Immature natural killer cell (primary cell): ENCODE measurements at regions not wholly inside any gene's neighbourhood (a gene's known extent, or its start where the extent isn't known, plus 50 kb on each side); places are given as distances from the start of the nearest gene placed in this dataset.
"Not testable (repeated sequence)": the region's sequence is repeated elsewhere in the genome, so short reads cannot be mapped to it uniquely, and the experiment has no call there.

Experiments
- DNase-seq, 3 donors: peaks; one replicate each; pipeline ENCODE4 v3.0.0; 2022; ENCODE audit warnings: mixed read lengths in 1 of 3
- H3K27ac Mint-ChIP-seq, 6 donors: one replicate each; pipeline ENCODE4 v1.8.0; 2020; ENCODE audit warnings: mixed read lengths in 6 of 6, mild to moderate bottlenecking in 5 of 6, inconsistent platforms in 4 of 6, moderate library complexity in 3 of 6
- H3K27me3 Mint-ChIP-seq, 3 donors: one replicate each; pipeline ENCODE4 v1.8.0; 2020 to 2021; ENCODE audit warnings: low read depth in 3 of 3, mild to moderate bottlenecking in 3 of 3, mixed read lengths in 3 of 3, moderate library complexity in 3 of 3, inconsistent platforms in 1 of 3
- H3K36me3 Mint-ChIP-seq, 3 donors: one replicate each; pipeline ENCODE4 v1.8.0; 2020; ENCODE audit warnings: mixed read lengths in 3 of 3, inconsistent platforms in 2 of 3, mild to moderate bottlenecking in 2 of 3
- H3K4me1 Mint-ChIP-seq, 2 donors: one replicate each; pipeline ENCODE4 v1.8.0; 2020; ENCODE audit warnings: inconsistent platforms in 2 of 2, mild to moderate bottlenecking in 2 of 2, mixed read lengths in 2 of 2, moderate library complexity in 1 of 2
- H3K4me3 Mint-ChIP-seq, 5 donors: one replicate each; pipeline ENCODE4 v1.8.0; 2020; ENCODE audit warnings: mild to moderate bottlenecking in 5 of 5, mixed read lengths in 5 of 5, inconsistent platforms in 3 of 5, moderate library complexity in 3 of 5
- H3K9me3 Mint-ChIP-seq, 6 donors: one replicate each; pipeline ENCODE4 v1.8.0; 2020; ENCODE audit warnings: mild to moderate bottlenecking in 6 of 6, mixed read lengths in 6 of 6, inconsistent platforms in 4 of 6, moderate library complexity in 3 of 6

- Mint-ChIP-seq H3K27me3 (peaks cover 0 to 2% (median 0%) of the 10 kb centered on the region in 3 donors), H3K27ac (no peak overlapping the region), H3K4me3 (no peak overlapping the region), H3K4me1 (no peaks in the 10 kb centered on the region), H3K36me3 (no peaks in the 10 kb centered on the region), H3K9me3 (peaks cover 0 to 10% (median 0%) of the 10 kb centered on the region in 6 donors)
- DNase-seq = no peak
Observed at GRCh38 chr11:96482193-96482592, 92.4 kb downstream of the JRKL start.

DNA sequence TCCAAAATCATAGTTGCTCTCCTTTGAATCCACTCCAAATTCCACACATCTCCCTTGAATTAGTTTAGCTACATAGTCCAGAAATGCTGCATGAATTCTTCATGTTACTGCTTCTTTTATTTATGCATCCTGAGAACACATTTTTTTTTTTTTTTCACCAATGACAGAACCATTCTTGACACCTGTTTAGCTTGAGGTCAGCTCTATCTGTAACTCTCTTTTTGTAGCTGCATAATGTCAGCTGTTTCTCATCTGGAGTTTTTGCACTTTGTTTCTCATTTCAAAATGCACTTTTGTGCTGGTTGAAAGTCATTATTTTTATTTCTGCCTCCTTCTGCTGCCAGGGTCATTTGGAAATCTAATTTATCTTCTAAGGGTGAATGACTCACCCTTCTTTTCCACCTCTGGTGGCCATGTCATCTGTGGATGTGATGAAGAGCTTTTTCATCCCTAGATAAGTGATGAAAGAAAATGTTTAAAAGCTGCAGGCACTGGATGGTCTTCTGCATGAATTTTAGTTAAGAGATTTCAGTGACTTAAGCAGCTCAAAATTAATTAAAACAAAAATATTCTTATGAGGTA is 93.7 kb downstream of the JRKL start:
- Mint-ChIP-seq H3K27me3 (peaks cover 0 to 2% (median 0%) of the 10 kb centered on the region in 3 donors), H3K4me3 (no peak overlapping the region), H3K36me3 (no peaks in the 10 kb centered on the region), H3K4me1 (no peaks in the 10 kb centered on the region), H3K27ac (no peak overlapping the region), H3K9me3 (peaks cover 0 to 5% (median 0%) of the 10 kb centered on the region in 6 donors)
- no peak for DNase-seq

- Mint-ChIP-seq H3K4me1 (no peaks in the 10 kb centered on the region), H3K9me3 (peaks cover 0 to 5% (median under 1%) of the 10 kb centered on the region in 6 donors), H3K4me3 (no peak overlapping the region), H3K36me3 (no peaks in the 10 kb centered on the region), H3K27ac (no peak overlapping the region), H3K27me3 (peaks cover 0 to 1% (median 0%) of the 10 kb centered on the region in 3 donors)
- DNase-seq = no peak
Observed at GRCh38 chr11:96484361-96484760, 94.5 kb downstream of the JRKL start.

DNA sequence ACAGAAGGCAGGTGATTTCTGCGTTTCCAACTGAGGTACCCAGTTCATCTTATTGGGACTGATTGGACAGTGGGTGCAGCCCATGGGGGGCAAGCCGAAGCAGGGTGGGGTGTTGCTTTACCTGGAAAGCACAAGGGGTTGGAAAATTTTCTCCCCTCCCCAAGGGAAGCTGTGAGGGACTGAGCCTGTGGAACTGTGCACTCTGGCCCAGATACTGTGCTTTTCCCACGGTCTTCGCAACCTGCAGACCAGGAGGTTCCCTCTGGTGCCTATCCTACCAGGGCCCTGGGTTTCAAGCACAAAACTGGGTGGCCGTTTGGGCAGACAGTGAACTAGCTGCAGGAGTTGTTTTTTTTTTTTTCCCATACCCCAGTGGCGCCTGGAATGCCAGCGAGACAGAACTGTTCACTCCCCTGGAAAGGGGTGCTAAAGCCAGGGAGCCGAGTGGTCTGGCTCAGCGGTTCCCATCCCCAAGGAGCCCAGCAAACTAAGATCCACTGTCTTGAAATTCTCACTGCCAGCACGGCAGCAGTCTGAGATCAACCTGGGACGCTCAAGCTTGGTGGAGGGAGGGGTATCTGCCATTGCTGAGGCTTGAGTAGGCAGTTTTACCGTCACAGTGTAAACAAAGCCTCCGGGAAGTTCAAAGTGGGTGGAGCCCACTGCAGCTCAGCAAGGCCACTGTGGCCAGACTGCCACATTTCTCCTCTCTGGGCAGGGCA is 97.2 kb downstream of the JRKL start:
- DNase-seq = no peak
- no peak overlapping the region for H3K27ac Mint-ChIP-seq
- H3K4me3 Mint-ChIP-seq = no peak overlapping the region
- peaks cover 0 to 6% (median 4%) of the 10 kb centered on the region in 6 donors for H3K9me3 Mint-ChIP-seq
- H3K4me1 Mint-ChIP-seq = no peaks in the 10 kb centered on the region
- H3K27me3 Mint-ChIP-seq = peaks cover 0 to 1% (median 0%) of the 10 kb centered on the region in 3 donors
- no peaks in the 10 kb centered on the region for H3K36me3 Mint-ChIP-seq

GRCh38 chr11:96488911-96489310 is 99.1 kb downstream of the JRKL start:
- not testable (repeated sequence) for DNase-seq, H3K36me3 Mint-ChIP-seq, H3K27ac Mint-ChIP-seq, H3K9me3 Mint-ChIP-seq, H3K27me3 Mint-ChIP-seq, H3K4me3 Mint-ChIP-seq, H3K4me1 Mint-ChIP-seq

DNA sequence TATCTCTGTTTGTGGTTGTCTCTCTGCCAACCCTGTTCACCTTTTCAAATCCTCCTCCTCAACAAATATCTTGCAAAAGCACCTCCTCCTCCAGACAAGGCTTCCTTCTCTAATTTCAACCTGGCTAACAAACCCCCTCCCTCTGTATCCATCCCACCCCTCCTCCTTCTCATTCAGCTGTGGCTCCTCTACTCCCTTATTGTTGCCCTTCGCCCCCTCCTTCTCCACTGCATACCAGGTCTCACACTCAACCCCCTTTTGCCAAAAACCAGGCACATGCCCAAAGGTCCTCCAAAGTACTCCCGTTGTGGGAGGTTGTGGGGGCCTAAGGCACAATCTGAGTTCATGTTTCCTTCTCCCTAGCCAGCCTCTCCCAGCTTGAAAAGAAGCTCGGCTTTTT is 110.6 kb downstream of the JRKL start:
- Mint-ChIP-seq H3K27me3 (peaks cover 0 to 3% (median 3%) of the 10 kb centered on the region in 3 donors), H3K9me3 (peaks cover 0 to 5% (median 3%) of the 10 kb centered on the region in 6 donors), H3K4me1 (no peaks in the 10 kb centered on the region), H3K4me3 (no peak overlapping the region), H3K36me3 (no peaks in the 10 kb centered on the region), H3K27ac (no peak overlapping the region)
- DNase-seq = no peak

GRCh38 chr11:96506041-96506440 is 116.2 kb downstream of the JRKL start:
- Mint-ChIP-seq H3K27me3 (no peaks in the 10 kb centered on the region), H3K9me3 (peaks cover 0 to 3% (median 0%) of the 10 kb centered on the region in 6 donors)

GRCh38 chr11:96506953-96507354 is 117.1 kb downstream of the JRKL start:
- H3K4me3 Mint-ChIP-seq = no peak overlapping the region
- H3K27ac Mint-ChIP-seq = no peak overlapping the region

More at GRCh38 chr11:96506041-96506440, 116.2 kb downstream of the JRKL start:
- DNase-seq = no peak
- Mint-ChIP-seq H3K4me1 (no peaks in the 10 kb centered on the region), H3K4me3 (no peak overlapping the region), H3K36me3 (no peaks in the 10 kb centered on the region), H3K27ac (no peak overlapping the region)

DNA sequence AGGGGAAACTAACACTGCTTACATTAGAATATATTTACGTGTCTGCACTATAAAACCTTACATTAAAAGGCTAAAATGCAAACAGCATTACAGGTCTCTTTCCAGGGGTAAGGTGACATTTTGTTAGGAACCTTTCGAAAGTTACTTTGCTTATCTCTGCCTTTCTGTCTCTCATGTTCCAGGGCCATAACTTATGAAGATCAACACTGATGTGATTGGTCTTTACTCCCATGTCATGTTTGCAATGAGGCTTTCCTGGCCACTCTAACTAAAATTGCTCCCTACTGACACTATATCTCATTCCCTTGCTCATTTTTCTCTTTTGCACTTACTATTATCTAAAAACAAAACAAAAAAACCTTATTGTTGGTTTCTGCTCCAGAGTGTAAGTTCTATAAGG is 119.0 kb downstream of the JRKL start:
- H3K4me1 Mint-ChIP-seq = no peaks in the 10 kb centered on the region
- peaks cover 0 to 6% (median 0%) of the 10 kb centered on the region in 6 donors for H3K9me3 Mint-ChIP-seq
- no peaks in the 10 kb centered on the region for H3K36me3 Mint-ChIP-seq
- H3K27me3 Mint-ChIP-seq = peaks cover 0 to 1% (median 0%) of the 10 kb centered on the region in 3 donors
- DNase-seq = no peak
- no peak overlapping the region for H3K4me3 Mint-ChIP-seq
- no peak overlapping the region for H3K27ac Mint-ChIP-seq

More at GRCh38 chr11:96506953-96507354, 117.1 kb downstream of the JRKL start:
- no peaks in the 10 kb centered on the region for H3K36me3 Mint-ChIP-seq
- H3K4me1 Mint-ChIP-seq = no peaks in the 10 kb centered on the region
- H3K9me3 Mint-ChIP-seq = peaks cover 0 to 3% (median 0%) of the 10 kb centered on the region in 6 donors
- no peak for DNase-seq
- H3K27me3 Mint-ChIP-seq = no peaks in the 10 kb centered on the region

GRCh38 chr11:96520939-96521338 is 131.1 kb downstream of the JRKL start:
- Mint-ChIP-seq H3K27me3 (peaks cover 0 to 4% (median 0%) of the 10 kb centered on the region in 3 donors), H3K4me3 (no peak overlapping the region), H3K36me3 (no peaks in the 10 kb centered on the region), H3K27ac (no peak overlapping the region), H3K9me3 (peaks cover 0 to 3% (median 0%) of the 10 kb centered on the region in 6 donors), H3K4me1 (no peaks in the 10 kb centered on the region)
- no peak for DNase-seq

- Mint-ChIP-seq H3K27me3 (peaks cover 0 to 4% (median 2%) of the 10 kb centered on the region in 3 donors), H3K4me1 (no peaks in the 10 kb centered on the region), H3K27ac (no peak overlapping the region), H3K36me3 (no peaks in the 10 kb centered on the region), H3K9me3 (peaks cover 0 to 14% (median 2%) of the 10 kb centered on the region in 6 donors), H3K4me3 (no peak overlapping the region)
- DNase-seq = no peak
Observed at GRCh38 chr11:96523656-96524055, 133.8 kb downstream of the JRKL start.

DNA sequence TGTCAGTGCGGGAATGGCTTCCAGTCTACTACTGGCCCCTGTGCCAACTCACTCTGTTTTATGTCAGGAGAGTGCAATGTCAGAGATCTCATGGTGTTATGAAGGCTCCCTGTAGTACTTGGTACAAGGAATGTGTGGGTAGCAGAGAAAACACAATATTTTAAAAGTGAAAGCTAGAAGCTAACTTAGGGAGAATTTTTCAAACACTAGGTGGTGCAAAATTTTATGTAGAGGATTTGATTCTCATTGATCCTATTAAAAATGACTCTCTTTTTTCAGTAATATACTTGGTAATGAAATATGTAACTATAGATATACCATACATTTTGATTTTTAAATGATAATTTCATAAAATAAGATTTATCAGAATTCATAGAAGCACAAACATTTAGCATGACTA is 134.7 kb downstream of the JRKL start:
- peaks cover 3 to 22% (median 5%) of the 10 kb centered on the region in 6 donors for H3K9me3 Mint-ChIP-seq
- no peaks in the 10 kb centered on the region for H3K4me1 Mint-ChIP-seq
- H3K27me3 Mint-ChIP-seq = peaks cover 0 to 4% (median 2%) of the 10 kb centered on the region in 3 donors
- H3K27ac Mint-ChIP-seq = no peak overlapping the region
- no peak overlapping the region for H3K4me3 Mint-ChIP-seq
- H3K36me3 Mint-ChIP-seq = no peaks in the 10 kb centered on the region
- DNase-seq = no peak

DNA sequence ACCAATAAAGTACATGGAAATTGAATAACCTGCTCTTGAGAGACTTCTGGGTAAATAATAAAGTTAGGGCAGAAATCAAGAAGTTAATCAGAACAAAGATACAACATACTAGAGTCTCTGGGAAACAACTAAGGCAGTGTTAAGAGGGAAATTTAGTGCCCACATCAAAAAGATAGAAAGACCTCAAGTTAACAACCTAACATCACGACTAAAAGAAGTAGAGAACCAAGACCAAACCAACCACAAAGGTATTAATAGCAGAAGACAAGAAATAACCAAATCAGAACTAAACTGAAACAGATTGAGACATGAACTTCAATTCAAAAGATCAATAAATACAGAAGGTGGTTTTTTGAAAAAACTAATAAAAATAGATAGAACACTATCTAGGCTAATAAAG is 140.7 kb downstream of the JRKL start:
- DNase-seq = no peak
- H3K36me3 Mint-ChIP-seq = no peaks in the 10 kb centered on the region
- H3K27me3 Mint-ChIP-seq = peaks cover 0 to 2% (median 1%) of the 10 kb centered on the region in 3 donors
- no peak overlapping the region for H3K27ac Mint-ChIP-seq
- no peaks in the 10 kb centered on the region for H3K4me1 Mint-ChIP-seq
- H3K9me3 Mint-ChIP-seq = peaks cover 3 to 40% (median 9%) of the 10 kb centered on the region in 6 donors
- no peak overlapping the region for H3K4me3 Mint-ChIP-seq

DNA sequence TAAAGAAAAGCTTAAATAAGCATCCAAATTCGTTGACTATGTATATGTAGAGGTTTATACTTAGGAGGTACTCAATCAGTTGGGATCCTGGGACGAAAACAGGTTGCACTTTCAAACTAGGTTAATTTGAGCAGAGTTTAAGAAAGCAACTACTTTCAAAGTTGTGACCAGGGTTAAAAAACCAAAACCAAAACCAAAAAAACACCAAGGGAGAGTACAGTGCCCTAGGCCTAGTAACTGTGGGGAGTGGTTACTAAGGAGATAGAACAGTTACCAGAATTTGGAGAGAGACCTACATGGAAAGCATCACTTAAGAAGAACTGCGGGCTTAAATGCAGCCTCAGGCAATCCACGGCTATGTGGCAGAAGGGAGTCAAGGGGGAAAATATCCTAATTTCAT is 148.3 kb downstream of the JRKL start:
- H3K9me3 Mint-ChIP-seq = peaks cover 0 to 8% (median 0%) of the 10 kb centered on the region in 6 donors
- H3K4me1 Mint-ChIP-seq = no peaks in the 10 kb centered on the region
- H3K4me3 Mint-ChIP-seq = no peak overlapping the region
- no peaks in the 10 kb centered on the region for H3K36me3 Mint-ChIP-seq
- no peak overlapping the region for H3K27ac Mint-ChIP-seq
- DNase-seq = no peak
- peaks cover 0 to 1% (median 1%) of the 10 kb centered on the region in 3 donors for H3K27me3 Mint-ChIP-seq
